CD8-positive, alpha-beta memory T cell (primary cell): ENCODE measurements at regions not wholly inside any gene's neighbourhood (a gene's known extent, or its start where the extent isn't known, plus 50 kb on each side); places are given as distances from the start of the nearest gene placed in this dataset.
A peak's percentile ranks its signal among the peaks of the same experiment; 100 is the strongest.
"Not testable (repeated sequence)": the region's sequence is repeated elsewhere in the genome, so short reads cannot be mapped to it uniquely, and the experiment has no call there.

ENCODE experiments used
- CTCF ChIA-PET: fragments of 350-600 bp; sonication (Branson Sonifier 250); formaldehyde crosslinking; loops from one replicate; lab custom pipeline; 2021; ENCODE audit warnings: antibody characterized with exemption; lab: Charles Lee
- POLR2A ChIA-PET: fragments of 350-600 bp; sonication (Branson Sonifier 250); formaldehyde crosslinking; loops from one replicate; lab custom pipeline; 2021; ENCODE audit warnings: antibody characterized with exemption; lab: Charles Lee
- DNase-seq, 5 donors: peaks; one replicate each; pipeline versions ENCODE4 v3.0.0 to v3.0.0-alpha.2; 2020 to 2022; ENCODE audit warnings: mixed read lengths in 1 of 5
- H3K27ac ChIP-seq: one replicate; pipeline ENCODE4 v1.7.0; 2013; ENCODE audit warnings: low read depth, mild to moderate bottlenecking, low read length, moderate library complexity
- H3K27me3 ChIP-seq: 2 replicates; pipeline ENCODE4 v1.7.0; 2013; ENCODE audit warnings: low read length, mild to moderate bottlenecking; ENCODE audit not compliant: insufficient read depth, poor library complexity, severe bottlenecking
- H3K36me3 ChIP-seq: 2 replicates; pipeline ENCODE4 v1.7.0; 2013; ENCODE audit warnings: mild to moderate bottlenecking, low read length, moderate library complexity; ENCODE audit not compliant: insufficient read depth
- H3K4me1 ChIP-seq: 2 replicates; pipeline ENCODE4 v1.7.0; 2013; ENCODE audit warnings: mild to moderate bottlenecking, low read length, moderate library complexity; ENCODE audit not compliant: insufficient read depth
- H3K4me3 ChIP-seq: 2 replicates; pipeline ENCODE4 v1.7.0; 2013; ENCODE audit warnings: mild to moderate bottlenecking, low read length
- H3K9me3 ChIP-seq: 2 replicates; pipeline ENCODE4 v1.7.0; 2013; ENCODE audit warnings: mild to moderate bottlenecking, low read length
- H3K27ac Mint-ChIP-seq, 8 donors: one replicate each; pipeline ENCODE4 v1.8.0; 2020 to 2021; ENCODE audit warnings: mixed read lengths in 8 of 8, mild to moderate bottlenecking in 6 of 8, inconsistent platforms in 3 of 8, moderate library complexity in 3 of 8
- H3K27me3 Mint-ChIP-seq, 2 donors: one replicate each; pipeline ENCODE4 v1.8.0; 2020 to 2021; ENCODE audit warnings: mixed read lengths in 2 of 2, mild to moderate bottlenecking in 1 of 2, moderate library complexity in 1 of 2
- H3K36me3 Mint-ChIP-seq, 3 donors: one replicate each; pipeline ENCODE4 v1.8.0; 2020 to 2021; ENCODE audit warnings: mixed read lengths in 3 of 3, inconsistent platforms in 1 of 3, mild to moderate bottlenecking in 1 of 3
- H3K4me1 Mint-ChIP-seq, 3 donors: one replicate each; pipeline ENCODE4 v1.8.0; 2020 to 2021; ENCODE audit warnings: mixed read lengths in 3 of 3, inconsistent platforms in 1 of 3, mild to moderate bottlenecking in 1 of 3
- H3K4me3 Mint-ChIP-seq, 7 donors: one replicate each; pipeline ENCODE4 v1.8.0; 2020 to 2021; ENCODE audit warnings: mixed read lengths in 7 of 7, mild to moderate bottlenecking in 6 of 7, moderate library complexity in 4 of 7, inconsistent platforms in 2 of 7
- H3K9me3 Mint-ChIP-seq, 5 donors: one replicate each; pipeline ENCODE4 v1.8.0; 2020 to 2022; ENCODE audit warnings: mixed read lengths in 5 of 5, mild to moderate bottlenecking in 3 of 5, moderate library complexity in 2 of 5, inconsistent platforms in 1 of 5

DNA sequence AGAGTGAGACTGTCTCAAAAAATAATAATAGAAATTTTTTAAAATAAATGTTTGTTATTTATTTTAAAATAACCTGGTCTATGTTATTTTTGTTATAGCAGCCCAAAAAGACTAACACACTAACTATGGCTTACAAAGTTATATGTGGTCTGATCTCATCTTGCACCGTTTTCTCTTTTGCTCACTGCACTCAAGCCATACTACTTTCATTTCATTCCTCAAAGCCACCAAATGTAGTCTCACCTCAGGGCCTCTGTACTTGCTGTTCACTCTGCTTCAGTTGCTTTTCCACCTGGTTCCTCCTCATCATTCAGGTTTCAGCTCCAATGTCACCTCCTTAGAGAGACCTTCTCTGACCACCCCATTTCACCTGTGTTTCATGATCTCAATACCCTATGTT, 55.2 kb upstream of the MDM1 start:
- CTCF ChIA-PET, result no interaction called here

GRCh38 chr12:68389305-68389704, 57.1 kb upstream of the MDM1 start:
- no peaks in the 10 kb centered on the region for H3K27me3 Mint-ChIP-seq
- CTCF ChIA-PET, result no interaction called here
- Histone ChIP-seq H3K4me3 (no peak overlapping the region), H3K27me3 (no peaks in the 10 kb centered on the region), H3K27ac (no peak overlapping the region), H3K9me3 (no peaks in the 10 kb centered on the region), H3K36me3 (no peaks in the 10 kb centered on the region), H3K4me1 (peaks cover 6% of the 10 kb centered on the region)
- H3K9me3 Mint-ChIP-seq, result peaks cover 4 to 15% (median 5%) of the 10 kb centered on the region in 5 donors
- H3K27ac Mint-ChIP-seq, result no peak overlapping the region
- DNase-seq, result no peak
- peaks cover 17 to 21% (median 20%) of the 10 kb centered on the region in 3 donors for H3K4me1 Mint-ChIP-seq
- no peak overlapping the region for H3K4me3 Mint-ChIP-seq
- H3K36me3 Mint-ChIP-seq, result peaks cover 0 to 20% (median 3%) of the 10 kb centered on the region in 3 donors
- POLR2A ChIA-PET, result no interaction called here

More for the DNA sequence above, 55.2 kb upstream of the MDM1 start:
- POLR2A ChIA-PET, result no interaction called here
- Histone ChIP-seq H3K27me3 (no peaks in the 10 kb centered on the region), H3K4me3 (no peak overlapping the region), H3K9me3 (peaks cover 5% of the 10 kb centered on the region), H3K27ac (no peak overlapping the region), H3K36me3 (no peaks in the 10 kb centered on the region), H3K4me1 (peaks cover 15% of the 10 kb centered on the region)
- Mint-ChIP-seq H3K9me3 (peaks cover 4 to 33% (median 14%) of the 10 kb centered on the region in 5 donors), H3K4me3 (no peak overlapping the region), H3K27me3 (no peaks in the 10 kb centered on the region), H3K27ac (peak overlapping the region in 3 of 8 donors; percentile 42 to 51 (median 48)), H3K36me3 (peaks cover 0 to 29% (median 3%) of the 10 kb centered on the region in 3 donors), H3K4me1 (peaks cover 18 to 34% (median 20%) of the 10 kb centered on the region in 3 donors)
- no peak for DNase-seq

DNA sequence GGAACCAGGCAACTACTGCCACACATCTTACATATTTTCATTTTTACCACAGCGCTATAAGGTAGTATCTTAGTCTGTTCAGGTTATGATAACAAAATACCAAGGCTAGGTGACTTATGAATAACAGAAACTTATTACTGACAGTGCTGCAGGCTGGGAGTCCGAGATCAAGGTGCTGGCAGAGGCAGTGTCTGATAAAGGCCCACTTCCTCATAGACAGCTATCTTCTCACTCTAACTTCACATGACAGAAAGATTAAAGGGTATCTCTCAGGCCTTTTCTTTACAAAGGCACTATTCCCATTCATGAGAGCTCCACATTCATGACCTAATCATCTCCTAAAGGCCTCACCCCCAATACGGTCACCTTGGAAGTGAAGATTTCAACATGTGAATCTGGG, 59.8 kb upstream of the MDM1 start:
- Histone ChIP-seq H3K36me3 (no peaks in the 10 kb centered on the region), H3K27ac (no peak overlapping the region), H3K4me3 (no peak overlapping the region), H3K27me3 (no peaks in the 10 kb centered on the region), H3K9me3 (no peaks in the 10 kb centered on the region), H3K4me1 (no peaks in the 10 kb centered on the region)
- DNase-seq, result no peak
- Mint-ChIP-seq H3K27me3 (no peaks in the 10 kb centered on the region), H3K4me1 (peaks cover 6 to 13% (median 12%) of the 10 kb centered on the region in 3 donors), H3K36me3 (peaks cover 0 to 13% (median 3%) of the 10 kb centered on the region in 3 donors), H3K4me3 (no peak overlapping the region), H3K9me3 (peaks cover 2 to 13% (median 5%) of the 10 kb centered on the region in 5 donors), H3K27ac (peak overlapping the region in 3 of 8 donors; percentile 30 to 42 (median 34))
- ChIA-PET CTCF (no interaction called here), POLR2A (no interaction called here)

- POLR2A ChIA-PET, result no interaction called here
- Histone ChIP-seq H3K4me3 (no peak overlapping the region), H3K4me1 (no peaks in the 10 kb centered on the region), H3K9me3 (no peaks in the 10 kb centered on the region), H3K27ac (no peak overlapping the region), H3K36me3 (no peaks in the 10 kb centered on the region), H3K27me3 (no peaks in the 10 kb centered on the region)
- Mint-ChIP-seq H3K4me3 (no peak overlapping the region), H3K36me3 (peaks cover 0 to 18% (median 3%) of the 10 kb centered on the region in 3 donors), H3K27ac (peak overlapping the region in 3 of 8 donors; percentile 30 to 42 (median 34)), H3K4me1 (peaks cover 6 to 12% (median 10%) of the 10 kb centered on the region in 3 donors), H3K9me3 (peaks cover 2 to 13% (median 5%) of the 10 kb centered on the region in 5 donors), H3K27me3 (peaks cover 0 to under 1% of the 10 kb centered on the region in 2 donors)
- DNase-seq, result no peak
- CTCF ChIA-PET, result interaction anchor here (1.9 kb wide), 1 partner anchor 10 kb away, joined by 5 read pairs; no protein-coding TSS in a partner anchor
Measured at GRCh38 chr12:68392376-68392775, 60.2 kb upstream of the MDM1 start.

DNA sequence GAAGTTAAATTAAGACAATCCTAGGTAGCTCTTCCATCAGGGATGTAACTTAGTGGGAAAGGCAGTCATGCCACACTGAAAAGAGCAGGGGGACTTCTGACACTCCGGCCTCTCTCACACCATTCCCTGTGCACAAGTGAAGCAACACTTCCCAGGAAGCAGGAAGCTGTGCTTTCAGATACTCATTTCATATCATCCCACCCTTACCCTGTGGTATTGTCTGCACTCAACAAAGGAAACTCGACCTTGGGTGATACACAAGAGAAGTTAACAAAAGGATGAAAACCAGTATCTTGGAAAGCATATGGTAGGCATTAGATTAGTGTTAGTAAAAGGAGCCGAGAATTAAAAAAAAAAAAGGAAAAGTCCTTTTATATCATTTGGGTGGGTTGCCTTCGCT, 61.3 kb upstream of the MDM1 start:
- ChIA-PET CTCF (interaction anchor here (0.9 to 1.9 kb wide), 2 partner anchors 9 to 16 kb away, joined by 3 to 5 read pairs; no protein-coding TSS in a partner anchor), POLR2A (no interaction called here)
- H3K27ac ChIP-seq, result no peak overlapping the region
- H3K36me3 ChIP-seq, result no peaks in the 10 kb centered on the region
- H3K9me3 ChIP-seq, result no peaks in the 10 kb centered on the region
- peaks cover 0 to 22% (median 0%) of the 10 kb centered on the region in 3 donors for H3K36me3 Mint-ChIP-seq
- H3K27ac Mint-ChIP-seq, result no peak overlapping the region
- peaks cover 6 to 13% (median 7%) of the 10 kb centered on the region in 3 donors for H3K4me1 Mint-ChIP-seq
- H3K27me3 ChIP-seq, result no peaks in the 10 kb centered on the region
- H3K4me3 ChIP-seq, result no peak overlapping the region
- H3K9me3 Mint-ChIP-seq, result peaks cover 3 to 10% (median 5%) of the 10 kb centered on the region in 5 donors
- no peaks in the 10 kb centered on the region for H3K4me1 ChIP-seq
- no peak for DNase-seq
- H3K4me3 Mint-ChIP-seq, result no peak overlapping the region
- H3K27me3 Mint-ChIP-seq, result peaks cover 0 to 1% of the 10 kb centered on the region in 2 donors

DNA sequence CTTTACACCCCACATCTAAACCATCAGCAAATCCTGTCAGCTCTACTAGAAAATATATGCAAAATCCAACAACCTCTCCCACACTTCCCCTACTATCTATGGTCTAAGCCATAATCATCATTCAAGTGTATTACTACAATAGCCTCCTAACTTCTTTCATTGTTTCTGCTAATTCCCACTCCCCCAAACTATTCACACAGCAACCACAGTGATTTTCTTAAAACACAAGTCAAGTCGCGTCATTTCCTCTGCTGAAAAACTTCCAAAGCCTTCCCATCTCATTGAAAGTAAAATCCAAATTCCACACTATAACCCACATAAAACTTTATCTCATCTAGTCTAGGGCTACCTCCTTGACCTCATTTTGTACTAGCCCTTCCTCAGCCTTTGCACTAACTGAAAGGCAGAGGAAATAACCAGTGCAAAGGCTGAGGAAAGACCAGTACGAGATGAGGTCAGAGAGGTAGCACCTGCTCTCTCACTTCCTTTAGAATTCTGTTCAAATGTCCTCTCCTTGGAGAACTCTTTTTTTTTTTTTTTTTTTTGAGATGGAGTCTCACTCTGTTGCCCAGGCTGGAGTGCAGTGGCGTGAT, 65.5 kb upstream of the MDM1 start:
- Mint-ChIP-seq H3K27me3 (peaks cover 0 to 1% of the 10 kb centered on the region in 2 donors), H3K36me3 (peaks cover 0 to 10% (median 0%) of the 10 kb centered on the region in 3 donors), H3K4me3 (no peak overlapping the region), H3K9me3 (peaks cover 0 to 1% (median 0%) of the 10 kb centered on the region in 5 donors), H3K4me1 (peaks cover 6 to 13% (median 7%) of the 10 kb centered on the region in 3 donors), H3K27ac (peak overlapping the region in 1 of 8 donors; percentile 21)
- ChIA-PET POLR2A (no interaction called here), CTCF (no interaction called here)
- no peak for DNase-seq
- no peaks in the 10 kb centered on the region for H3K36me3 ChIP-seq
- H3K9me3 ChIP-seq, result no peaks in the 10 kb centered on the region
- no peak overlapping the region for H3K4me3 ChIP-seq
- no peaks in the 10 kb centered on the region for H3K27me3 ChIP-seq
- H3K27ac ChIP-seq, result no peak overlapping the region
- H3K4me1 ChIP-seq, result no peaks in the 10 kb centered on the region

DNA sequence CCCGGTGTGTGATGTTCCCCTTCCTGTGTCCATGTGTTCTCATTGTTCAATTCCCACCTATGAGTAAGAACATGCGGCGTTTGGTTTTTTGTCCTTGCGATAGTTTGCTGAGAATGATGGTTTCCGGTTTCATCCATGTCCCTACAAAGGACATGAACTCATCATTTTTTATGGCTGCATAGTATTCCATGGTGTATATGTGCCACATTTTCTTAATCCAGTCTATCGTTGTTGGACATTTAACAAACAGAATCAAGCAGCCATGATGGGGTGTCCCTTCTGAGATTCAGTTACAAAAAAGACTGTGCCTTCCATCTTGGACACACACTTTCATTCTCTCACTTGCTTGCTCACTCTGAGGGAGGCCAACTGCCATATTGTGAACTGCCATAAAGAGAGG, 66.5 kb upstream of the MDM1 start:
- H3K4me3 Mint-ChIP-seq, DNase-seq, H3K4me3 ChIP-seq, H3K27ac ChIP-seq, H3K9me3 ChIP-seq, H3K27me3 Mint-ChIP-seq, H3K27me3 ChIP-seq, H3K9me3 Mint-ChIP-seq, CTCF ChIA-PET, POLR2A ChIA-PET, H3K36me3 ChIP-seq, H3K4me1 ChIP-seq: not testable (repeated sequence)
- Mint-ChIP-seq H3K4me1 (peaks cover 10 to 15% (median 13%) of the 10 kb centered on the region in 3 donors), H3K36me3 (peaks cover 0 to 10% (median 0%) of the 10 kb centered on the region in 3 donors), H3K27ac (peak overlapping the region in 1 of 8 donors; percentile 80)

- H3K27me3 Mint-ChIP-seq, result peaks cover 0 to 1% of the 10 kb centered on the region in 2 donors
- H3K36me3 Mint-ChIP-seq, result peaks cover 0 to 10% (median 0%) of the 10 kb centered on the region in 3 donors
- POLR2A ChIA-PET, result interaction anchor here (0.6 kb wide), 1 partner anchor 165 kb away, joined by 3 read pairs; no protein-coding TSS in a partner anchor
- H3K4me1 ChIP-seq, result no peaks in the 10 kb centered on the region
- no peaks in the 10 kb centered on the region for H3K36me3 ChIP-seq
- H3K9me3 ChIP-seq, result no peaks in the 10 kb centered on the region
- peaks cover 13 to 18% (median 16%) of the 10 kb centered on the region in 3 donors for H3K4me1 Mint-ChIP-seq
- no peaks in the 10 kb centered on the region for H3K27me3 ChIP-seq
- no peak overlapping the region for H3K27ac ChIP-seq
- peaks cover 0 to 1% (median 0%) of the 10 kb centered on the region in 5 donors for H3K9me3 Mint-ChIP-seq
- H3K27ac Mint-ChIP-seq, result no peak overlapping the region
- CTCF ChIA-PET, result no interaction called here
- no peak overlapping the region for H3K4me3 Mint-ChIP-seq
- no peak overlapping the region for H3K4me3 ChIP-seq
- DNase-seq, result no peak
Measured at GRCh38 chr12:68400226-68400829, 68.2 kb upstream of the MDM1 start.
